ENCODE measurements at regions not wholly inside any gene's neighbourhood (a gene's known extent, or its start where the extent isn't known, plus 50 kb on each side); places are given as distances from the start of the nearest gene placed in this dataset.
A peak's percentile ranks its signal among the peaks of the same experiment; 100 is the strongest.

DNA sequence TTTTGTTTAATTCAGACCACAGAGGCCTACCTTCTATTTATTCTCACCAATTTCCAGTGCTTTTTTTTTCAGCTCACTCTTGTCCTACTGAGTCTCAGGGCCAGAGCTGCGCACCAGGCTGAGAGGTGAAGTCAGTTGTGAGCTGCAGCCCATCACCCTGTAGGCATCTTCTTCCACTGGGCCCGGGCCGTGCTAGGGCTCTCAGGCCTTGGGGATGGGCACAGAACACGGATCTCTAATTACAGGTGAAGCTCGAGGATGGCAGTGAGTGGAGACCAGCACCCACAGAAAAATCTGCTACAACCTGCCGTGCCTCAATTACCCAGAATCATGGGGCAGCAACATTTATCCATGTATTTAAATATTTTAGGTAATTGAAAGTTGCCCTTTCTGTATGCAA, 82.1 kb downstream of the IRX5 start:
- TF ChIP-seq CTCF (IDR thresholded peaks at IDR 0.05; ENCODE audit: low read depth, low read length): no peak
- H3K4me3 ChIP-seq (ENCODE audit: low read depth, low read length): no peak overlapping the region
- DNase-seq (ENCODE audit: low read depth, low spot score): no peak
- in situ Hi-C loops (cut with HindIII; ENCODE audit: low sequenced_read_pairs): no loop called here

GRCh38 chr16:55014022-55014421, 83.4 kb downstream of the IRX5 start:
- in situ Hi-C loops (cut with HindIII; ENCODE audit: low sequenced_read_pairs): no loop called here
- DNase-seq (ENCODE audit: low read depth, low spot score): no peak
- no peak overlapping the region for H3K4me3 ChIP-seq (ENCODE audit: low read depth, low read length)
- TF ChIP-seq CTCF (IDR thresholded peaks at IDR 0.05; ENCODE audit: low read depth, low read length): no peak

DNA sequence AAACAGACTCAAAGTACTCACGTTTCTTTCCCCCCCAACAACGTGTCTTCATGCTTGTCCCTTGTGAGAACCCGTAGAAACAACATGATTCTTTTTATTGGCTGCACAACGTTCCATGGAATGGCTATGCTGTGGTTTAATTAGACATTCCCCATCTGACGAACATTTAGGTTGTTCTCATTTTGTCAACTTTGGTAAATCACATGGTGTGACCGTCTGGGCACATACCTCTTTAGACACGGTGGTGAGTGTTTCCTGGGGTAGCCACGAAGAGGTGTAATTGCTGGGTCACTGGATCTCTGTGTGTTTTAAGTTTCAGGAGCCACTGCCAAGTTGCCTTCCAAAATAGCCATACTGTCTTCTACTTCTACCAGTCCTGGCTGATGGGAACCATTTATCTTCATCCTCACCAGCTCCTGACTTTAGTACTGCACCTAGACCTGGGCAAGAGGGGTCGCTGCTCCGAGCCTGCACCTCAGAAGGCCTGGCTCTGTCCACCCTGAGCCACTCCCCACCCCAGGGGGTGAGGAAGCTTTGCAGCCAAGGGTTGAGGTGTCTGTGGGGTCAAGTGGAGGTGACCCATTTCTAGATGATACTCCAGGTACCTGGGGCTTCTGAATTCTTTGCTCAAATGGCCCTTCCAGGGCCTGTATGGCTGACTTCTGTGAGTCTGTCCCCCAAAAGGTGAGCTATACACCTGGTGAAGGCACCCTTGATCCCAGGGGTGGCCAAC, 84.7 kb downstream of the IRX5 start:
- no peak for TF ChIP-seq CTCF (IDR thresholded peaks at IDR 0.05; ENCODE audit: low read depth, low read length)
- in situ Hi-C loops (cut with HindIII; ENCODE audit: low sequenced_read_pairs): no loop called here
- DNase-seq (ENCODE audit: low read depth, low spot score): peak; percentile 82
- no peak overlapping the region for H3K4me3 ChIP-seq (ENCODE audit: low read depth, low read length)

GRCh38 chr16:55016515-55016914, 85.8 kb downstream of the IRX5 start:
- no peak for DNase-seq (ENCODE audit: low read depth, low spot score)
- in situ Hi-C loops (cut with HindIII; ENCODE audit: low sequenced_read_pairs): no loop called here
- H3K4me3 ChIP-seq (ENCODE audit: low read depth, low read length): no peak overlapping the region
- no peak for TF ChIP-seq CTCF (IDR thresholded peaks at IDR 0.05; ENCODE audit: low read depth, low read length)

- TF ChIP-seq CTCF (IDR thresholded peaks at IDR 0.05; ENCODE audit: low read depth, low read length): no peak
- DNase-seq (ENCODE audit: low read depth, low spot score): no peak
- H3K4me3 ChIP-seq (ENCODE audit: low read depth, low read length): no peak overlapping the region
- in situ Hi-C loops (cut with HindIII; ENCODE audit: low sequenced_read_pairs): no loop called here
These were observed 86.7 kb downstream of the IRX5 start for GRCh38 chr16:55017321-55017720.

- DNase-seq (ENCODE audit: low read depth, low spot score): no peak
- no peak for TF ChIP-seq CTCF (IDR thresholded peaks at IDR 0.05; ENCODE audit: low read depth, low read length)
- in situ Hi-C loops (cut with HindIII; ENCODE audit: low sequenced_read_pairs): no loop called here
- H3K4me3 ChIP-seq (ENCODE audit: low read depth, low read length): no peak overlapping the region
These were observed 88.2 kb downstream of the IRX5 start for GRCh38 chr16:55018881-55019280.
